Neural progenitor cell (in vitro differentiated cells): ENCODE measurements at regions not wholly inside any gene's neighbourhood (a gene's known extent, or its start where the extent isn't known, plus 50 kb on each side); places are given as distances from the start of the nearest gene placed in this dataset.

Experiments used
- DNase-seq: peaks from one replicate; pipeline ENCODE4 v3.0.0-alpha.2; 2016; ENCODE audit warnings: low spot score
- H2AFZ ChIP-seq: fragments of 200-600 bp; sonication (generic); replicated peaks from 2 replicates; pipeline ENCODE4 v1.6.1; 2016; ENCODE audit warnings: antibody characterized with exemption
- H3F3A ChIP-seq: fragments of 200-600 bp; sonication (generic); 2 replicates; pipeline ENCODE4 v1.6.1; 2016; ENCODE audit warnings: antibody characterized with exemption, low read depth
- H3K27ac ChIP-seq: fragments of 200-600 bp; sonication (generic); 2 replicates; pipeline ENCODE4 v1.5.1; 2016; ENCODE audit warnings: mild to moderate bottlenecking
- H3K27me3 ChIP-seq: fragments of 200-600 bp; sonication (generic); 2 replicates; pipeline ENCODE4 v1.6.1; 2016; ENCODE audit warnings: mild to moderate bottlenecking, moderate library complexity
- H3K36me3 ChIP-seq: fragments of 200-600 bp; sonication (generic); 2 replicates; pipeline ENCODE4 v1.5.1; 2016
- H3K4me1 ChIP-seq: fragments of 200-600 bp; sonication (generic); 2 replicates; pipeline ENCODE4 v1.6.1; 2016; ENCODE audit warnings: mixed run types
- H3K4me2 ChIP-seq: fragments of 200-600 bp; sonication (generic); 2 replicates; pipeline ENCODE4 v1.6.1; 2016
- H3K4me3 ChIP-seq: fragments of 200-600 bp; sonication (generic); 2 replicates; pipeline ENCODE4 v1.5.1; 2016
- H3K79me2 ChIP-seq: fragments of 200-600 bp; sonication (generic); 2 replicates; pipeline ENCODE4 v1.6.1; 2016; ENCODE audit warnings: low read depth
- H3K9ac ChIP-seq: fragments of 200-600 bp; sonication (generic); 2 replicates; pipeline ENCODE4 v1.6.1; 2016
- H3K9me3 ChIP-seq: fragments of 200-600 bp; sonication (generic); 2 replicates; pipeline ENCODE4 v1.5.1; 2016; ENCODE audit warnings: low read depth
- H4K20me1 ChIP-seq: fragments of 200-600 bp; sonication (generic); 2 replicates; pipeline ENCODE4 v1.6.1; 2016; ENCODE audit warnings: low read depth
- H3K27ac Mint-ChIP-seq: 3 replicates; pipeline ENCODE4 v1.8.0; 2021; ENCODE audit warnings: mixed read lengths
- H3K27me3 Mint-ChIP-seq: 2 replicates; pipeline ENCODE4 v1.8.0; 2022; ENCODE audit warnings: low read depth, mild to moderate bottlenecking, inconsistent platforms, moderate library complexity, mixed read lengths; ENCODE audit not compliant: insufficient read depth
- H3K36me3 Mint-ChIP-seq: 3 replicates; pipeline ENCODE4 v1.8.0; 2021; ENCODE audit warnings: mixed read lengths
- H3K4me1 Mint-ChIP-seq: 3 replicates; pipeline ENCODE4 v1.8.0; 2021; ENCODE audit warnings: mixed read lengths
- H3K4me3 Mint-ChIP-seq: 3 replicates; pipeline ENCODE4 v1.8.0; 2021; ENCODE audit warnings: mild to moderate bottlenecking, moderate library complexity, mixed read lengths
- H3K9me3 Mint-ChIP-seq: 3 replicates; pipeline ENCODE4 v1.8.0; 2020; ENCODE audit warnings: mixed read lengths
- CTCF ChIP-seq: fragments of 200-600 bp; sonication (generic); IDR thresholded peaks from 2 replicates; pipeline ENCODE4 v1.5.1; 2017; ENCODE audit warnings: antibody characterized with exemption, mild to moderate bottlenecking
- EZH2 ChIP-seq: fragments of 200-600 bp; sonication (generic); IDR thresholded peaks from 2 replicates; pipeline ENCODE4 v1.6.1; 2017; ENCODE audit warnings: antibody characterized with exemption, mild to moderate bottlenecking, moderate library complexity
- EZH2phosphoT487 ChIP-seq: fragments of 200-600 bp; sonication (generic); IDR thresholded peaks from 2 replicates; pipeline ENCODE4 v1.6.1; 2017; ENCODE audit warnings: antibody characterized with exemption

GRCh38 chr9:89886281-89886700 is 281.5 kb downstream of the GADD45G start:
- Histone ChIP-seq H3K27ac (no peak overlapping the region), H3K4me1 (no peaks in the 10 kb centered on the region), H3K4me2 (no peak overlapping the region), H3K36me3 (no peaks in the 10 kb centered on the region), H3K9ac (no peak overlapping the region), H3K79me2 (no peaks in the 10 kb centered on the region), H4K20me1 (no peaks in the 10 kb centered on the region), H3K9me3 (no peaks in the 10 kb centered on the region), H3K4me3 (no peak overlapping the region), H3F3A (peaks cover 6% of the 10 kb centered on the region), H2AFZ (no peak overlapping the region), H3K27me3 (no peaks in the 10 kb centered on the region)
- TF ChIP-seq EZH2 (no peak), EZH2phosphoT487 (no peak), CTCF (no peak)
- H3K4me3 Mint-ChIP-seq: no peak overlapping the region
- no peaks in the 10 kb centered on the region for H3K36me3 Mint-ChIP-seq
- DNase-seq: no peak
- H3K27ac Mint-ChIP-seq: no peak overlapping the region
- no peaks in the 10 kb centered on the region for H3K4me1 Mint-ChIP-seq
- H3K9me3 Mint-ChIP-seq: peaks cover 2% of the 10 kb centered on the region
- peaks cover 3% of the 10 kb centered on the region for H3K27me3 Mint-ChIP-seq

GRCh38 chr9:89887286-89887685 is 282.5 kb downstream of the GADD45G start:
- peaks cover 4% of the 10 kb centered on the region for H3F3A ChIP-seq
- Mint-ChIP-seq H3K9me3 (peaks cover 2% of the 10 kb centered on the region), H3K36me3 (no peaks in the 10 kb centered on the region), H3K4me1 (no peaks in the 10 kb centered on the region), H3K27ac (no peak overlapping the region), H3K27me3 (peaks cover 3% of the 10 kb centered on the region), H3K4me3 (no peak overlapping the region)
- H3K79me2 ChIP-seq: no peaks in the 10 kb centered on the region
- H2AFZ ChIP-seq: no peak overlapping the region
- DNase-seq: no peak
- H3K9me3 ChIP-seq: no peaks in the 10 kb centered on the region
- no peak for TF ChIP-seq EZH2phosphoT487
- no peak for TF ChIP-seq CTCF
- no peak overlapping the region for H3K27ac ChIP-seq
- no peaks in the 10 kb centered on the region for H3K4me1 ChIP-seq
- no peak overlapping the region for H3K4me3 ChIP-seq
- no peaks in the 10 kb centered on the region for H3K27me3 ChIP-seq
- no peaks in the 10 kb centered on the region for H4K20me1 ChIP-seq
- no peak overlapping the region for H3K9ac ChIP-seq
- no peak overlapping the region for H3K4me2 ChIP-seq
- H3K36me3 ChIP-seq: no peaks in the 10 kb centered on the region

- Histone ChIP-seq H3K36me3 (no peaks in the 10 kb centered on the region), H3K4me3 (no peak overlapping the region), H4K20me1 (no peaks in the 10 kb centered on the region), H3K79me2 (no peaks in the 10 kb centered on the region), H2AFZ (no peak overlapping the region), H3K4me2 (no peak overlapping the region), H3K9me3 (no peaks in the 10 kb centered on the region), H3K9ac (no peak overlapping the region), H3F3A (no peaks in the 10 kb centered on the region), H3K27me3 (no peaks in the 10 kb centered on the region), H3K27ac (no peak overlapping the region), H3K4me1 (no peaks in the 10 kb centered on the region)
- Mint-ChIP-seq H3K27ac (no peak overlapping the region), H3K9me3 (peaks cover 2% of the 10 kb centered on the region), H3K4me1 (no peaks in the 10 kb centered on the region), H3K36me3 (no peaks in the 10 kb centered on the region), H3K27me3 (peaks cover 6% of the 10 kb centered on the region), H3K4me3 (no peak overlapping the region)
- TF ChIP-seq CTCF (no peak), EZH2 (no peak), EZH2phosphoT487 (no peak)
- DNase-seq: no peak
Observed at GRCh38 chr9:89888233-89888632, 283.4 kb downstream of the GADD45G start.

GRCh38 chr9:89888677-89889076 is 283.9 kb downstream of the GADD45G start:
- H3K4me3 Mint-ChIP-seq: no peak overlapping the region
- no peak overlapping the region for H3K4me3 ChIP-seq
- H4K20me1 ChIP-seq: no peaks in the 10 kb centered on the region
- TF ChIP-seq EZH2 (no peak), EZH2phosphoT487 (no peak), CTCF (no peak)
- H3K9me3 Mint-ChIP-seq: peaks cover 2% of the 10 kb centered on the region
- no peak overlapping the region for H3K9ac ChIP-seq
- no peaks in the 10 kb centered on the region for H3K79me2 ChIP-seq
- H3K27ac ChIP-seq: no peak overlapping the region
- no peak overlapping the region for H2AFZ ChIP-seq
- H3K36me3 Mint-ChIP-seq: no peaks in the 10 kb centered on the region
- no peaks in the 10 kb centered on the region for H3K36me3 ChIP-seq
- H3K27ac Mint-ChIP-seq: no peak overlapping the region
- no peaks in the 10 kb centered on the region for H3F3A ChIP-seq
- no peaks in the 10 kb centered on the region for H3K4me1 Mint-ChIP-seq
- H3K27me3 ChIP-seq: no peaks in the 10 kb centered on the region
- DNase-seq: no peak
- no peak overlapping the region for H3K4me2 ChIP-seq
- no peaks in the 10 kb centered on the region for H3K4me1 ChIP-seq
- H3K27me3 Mint-ChIP-seq: peaks cover 6% of the 10 kb centered on the region
- no peaks in the 10 kb centered on the region for H3K9me3 ChIP-seq
